KMS-11 (cell line): ENCODE measurements at regions not wholly inside any gene's neighbourhood (a gene's known extent, or its start where the extent isn't known, plus 50 kb on each side); places are given as distances from the start of the nearest gene placed in this dataset.
A peak's percentile ranks its signal among the peaks of the same experiment; 100 is the strongest.

Experiments
- H2AFZ ChIP-seq: fragments of 200-600 bp; sonication (generic); 2 replicates; pipeline ENCODE4 v1.6.1; 2016; ENCODE audit warnings: antibody characterized with exemption, mixed run types, low read depth
- H3K27ac ChIP-seq: fragments of 200-600 bp; sonication (generic); 2 replicates; pipeline ENCODE4 v1.6.1; 2016; ENCODE audit warnings: mild to moderate bottlenecking, mixed run types
- H3K27me3 ChIP-seq: fragments of 200-600 bp; sonication (generic); 2 replicates; pipeline ENCODE4 v1.6.1; 2017; ENCODE audit warnings: mild to moderate bottlenecking, low read depth, mixed run types, moderate library complexity; ENCODE audit not compliant: insufficient read depth
- H3K36me3 ChIP-seq: fragments of 200-600 bp; sonication (generic); 2 replicates; pipeline ENCODE4 v1.6.1; 2017; ENCODE audit warnings: mild to moderate bottlenecking, mixed run types; ENCODE audit not compliant: insufficient read depth
- H3K4me1 ChIP-seq: fragments of 200-600 bp; sonication (generic); 2 replicates; pipeline ENCODE4 v1.6.1; 2016; ENCODE audit warnings: mild to moderate bottlenecking, low read depth, mixed run types; ENCODE audit not compliant: poor library complexity, severe bottlenecking
- H3K4me2 ChIP-seq: fragments of 200-600 bp; sonication (generic); 2 replicates; pipeline ENCODE4 v1.7.0; 2016; ENCODE audit warnings: mild to moderate bottlenecking, mixed run types
- H3K4me3 ChIP-seq: fragments of 200-600 bp; sonication (generic); IDR thresholded peaks from 2 replicates; pipeline ENCODE4 v1.6.1; 2017; ENCODE audit warnings: low read depth, low read length, mixed read lengths; ENCODE audit not compliant: insufficient read depth
- H3K79me2 ChIP-seq: fragments of 200-600 bp; sonication (generic); 2 replicates; pipeline ENCODE4 v1.6.1; 2016; ENCODE audit warnings: low read depth, mixed run types; ENCODE audit not compliant: insufficient read depth
- H3K9ac ChIP-seq: fragments of 200-600 bp; sonication (generic); 2 replicates; pipeline ENCODE4 v1.6.1; 2016; ENCODE audit warnings: mild to moderate bottlenecking, mixed run types
- H4K20me1 ChIP-seq: fragments of 200-600 bp; sonication (generic); 2 replicates; pipeline ENCODE4 v1.6.1; 2016; ENCODE audit warnings: mild to moderate bottlenecking, mixed run types; ENCODE audit not compliant: insufficient read depth
- TF ChIP-seq, protein P1 (sequence below): fragments of 200-600 bp; sonication (generic); conservative IDR thresholded peaks from 2 replicates; pipeline ENCODE4 v1.6.1; 2017; ENCODE audit warnings: low read depth, mild to moderate bottlenecking, antibody characterized with exemption, low read length, moderate library complexity, mixed read lengths

DNA sequence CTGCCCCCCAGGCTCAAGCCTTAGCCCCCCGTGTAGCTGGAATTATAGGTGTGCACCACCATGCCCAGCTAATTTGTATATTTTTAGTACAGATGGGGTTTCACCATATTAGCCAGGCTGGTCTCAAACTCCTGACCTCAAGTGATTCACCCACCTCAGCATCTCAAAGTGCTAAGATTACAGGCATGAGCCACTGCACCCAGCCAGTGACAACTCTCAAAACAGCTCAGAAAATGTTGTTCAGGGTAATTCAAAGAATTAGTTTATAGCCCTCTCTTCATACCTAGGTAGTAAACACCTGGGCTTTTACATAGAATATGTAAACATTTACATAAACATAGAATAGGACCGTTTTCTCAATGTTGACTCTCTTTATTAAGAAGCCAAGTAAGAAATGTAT is 168.7 kb downstream of the ENC1 start:
- peaks cover 2% of the 10 kb centered on the region for H3K4me1 ChIP-seq
- no peaks in the 10 kb centered on the region for H4K20me1 ChIP-seq
- H3K79me2 ChIP-seq = no peaks in the 10 kb centered on the region
- TF ChIP-seq, protein P1, sequence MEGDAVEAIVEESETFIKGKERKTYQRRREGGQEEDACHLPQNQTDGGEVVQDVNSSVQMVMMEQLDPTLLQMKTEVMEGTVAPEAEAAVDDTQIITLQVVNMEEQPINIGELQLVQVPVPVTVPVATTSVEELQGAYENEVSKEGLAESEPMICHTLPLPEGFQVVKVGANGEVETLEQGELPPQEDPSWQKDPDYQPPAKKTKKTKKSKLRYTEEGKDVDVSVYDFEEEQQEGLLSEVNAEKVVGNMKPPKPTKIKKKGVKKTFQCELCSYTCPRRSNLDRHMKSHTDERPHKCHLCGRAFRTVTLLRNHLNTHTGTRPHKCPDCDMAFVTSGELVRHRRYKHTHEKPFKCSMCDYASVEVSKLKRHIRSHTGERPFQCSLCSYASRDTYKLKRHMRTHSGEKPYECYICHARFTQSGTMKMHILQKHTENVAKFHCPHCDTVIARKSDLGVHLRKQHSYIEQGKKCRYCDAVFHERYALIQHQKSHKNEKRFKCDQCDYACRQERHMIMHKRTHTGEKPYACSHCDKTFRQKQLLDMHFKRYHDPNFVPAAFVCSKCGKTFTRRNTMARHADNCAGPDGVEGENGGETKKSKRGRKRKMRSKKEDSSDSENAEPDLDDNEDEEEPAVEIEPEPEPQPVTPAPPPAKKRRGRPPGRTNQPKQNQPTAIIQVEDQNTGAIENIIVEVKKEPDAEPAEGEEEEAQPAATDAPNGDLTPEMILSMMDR = no peak
- no peak overlapping the region for H3K9ac ChIP-seq
- H2AFZ ChIP-seq = no peak overlapping the region
- H3K36me3 ChIP-seq = no peaks in the 10 kb centered on the region
- H3K4me2 ChIP-seq = no peak overlapping the region
- no peak overlapping the region for H3K4me3 ChIP-seq
- H3K27ac ChIP-seq = no peak overlapping the region
- no peaks in the 10 kb centered on the region for H3K27me3 ChIP-seq

- Histone ChIP-seq H3K4me2 (no peak overlapping the region), H4K20me1 (no peaks in the 10 kb centered on the region), H3K9ac (no peak overlapping the region), H2AFZ (no peak overlapping the region), H3K27ac (no peak overlapping the region), H3K4me1 (peaks cover 26% of the 10 kb centered on the region), H3K36me3 (no peaks in the 10 kb centered on the region), H3K27me3 (no peaks in the 10 kb centered on the region), H3K4me3 (no peak overlapping the region), H3K79me2 (no peaks in the 10 kb centered on the region)
- TF ChIP-seq, protein P1 = 0 out of 2 replicates have a peak, but pooled peaks have one; percentile 37
Observed at GRCh38 chr5:74469234-74469994, 171.1 kb downstream of the ENC1 start.

GRCh38 chr5:74468421-74468820 is 172.1 kb downstream of the ENC1 start:
- Histone ChIP-seq H3K4me2 (no peak overlapping the region), H3K4me3 (no peak overlapping the region), H4K20me1 (no peaks in the 10 kb centered on the region), H2AFZ (no peak overlapping the region), H3K4me1 (peaks cover 36% of the 10 kb centered on the region), H3K27ac (no peak overlapping the region), H3K27me3 (no peaks in the 10 kb centered on the region), H3K36me3 (no peaks in the 10 kb centered on the region), H3K79me2 (no peaks in the 10 kb centered on the region), H3K9ac (no peak overlapping the region)
- TF ChIP-seq, protein P1 = no peak

GRCh38 chr5:74465724-74466123 is 174.8 kb downstream of the ENC1 start:
- Histone ChIP-seq H3K79me2 (no peaks in the 10 kb centered on the region), H2AFZ (peak overlapping the region; percentile 2; the same call in 1 of the 2 replicates), H3K4me3 (no peak overlapping the region)

More at GRCh38 chr5:74465724-74466123, 174.8 kb downstream of the ENC1 start:
- Histone ChIP-seq H4K20me1 (no peaks in the 10 kb centered on the region), H3K9ac (peak overlapping the region; percentile 20; the same call in 1 of the 2 replicates), H3K27me3 (no peaks in the 10 kb centered on the region), H3K4me2 (peak overlapping the region; percentile 52), H3K27ac (peak overlapping the region; percentile 83), H3K4me1 (peaks cover 37% of the 10 kb centered on the region), H3K36me3 (no peaks in the 10 kb centered on the region)
- TF ChIP-seq, protein P1 = no peak
